ENCODE measurements at regions not wholly inside any gene's neighbourhood (a gene's known extent, or its start where the extent isn't known, plus 50 kb on each side); places are given as distances from the start of the nearest gene placed in this dataset.

DNA sequence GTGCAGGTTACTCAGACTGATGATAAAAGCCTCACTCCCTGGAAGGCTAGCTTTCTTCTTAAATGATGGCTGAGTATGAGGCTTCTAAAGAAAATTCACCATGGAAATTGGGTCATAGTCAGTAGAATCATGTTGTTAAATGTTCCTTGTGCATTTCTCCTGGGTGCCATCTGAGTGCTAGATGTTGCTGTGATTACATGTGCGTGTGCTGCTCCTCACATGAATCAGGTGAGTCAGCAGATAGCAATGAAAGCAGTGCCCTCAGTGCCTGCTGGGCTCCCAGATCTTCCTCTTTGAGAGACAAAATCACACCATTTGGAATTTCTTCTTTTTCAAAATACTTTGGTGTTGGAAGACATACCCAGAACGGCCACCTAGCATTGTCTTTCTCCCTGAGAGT, 331.7 kb downstream of the XPNPEP1 start:
- Histone ChIP-seq H3F3A (ENCODE audit: low read depth) (no peaks in the 10 kb centered on the region), H3K9me3 (ENCODE audit: insufficient read depth, low read depth, low read length) (no peaks in the 10 kb centered on the region; the same call in 1 of the 2 replicates), H3K4me2 (ENCODE audit: low read depth, low read length, poor library complexity, severe bottlenecking) (no peak overlapping the region)

DNA sequence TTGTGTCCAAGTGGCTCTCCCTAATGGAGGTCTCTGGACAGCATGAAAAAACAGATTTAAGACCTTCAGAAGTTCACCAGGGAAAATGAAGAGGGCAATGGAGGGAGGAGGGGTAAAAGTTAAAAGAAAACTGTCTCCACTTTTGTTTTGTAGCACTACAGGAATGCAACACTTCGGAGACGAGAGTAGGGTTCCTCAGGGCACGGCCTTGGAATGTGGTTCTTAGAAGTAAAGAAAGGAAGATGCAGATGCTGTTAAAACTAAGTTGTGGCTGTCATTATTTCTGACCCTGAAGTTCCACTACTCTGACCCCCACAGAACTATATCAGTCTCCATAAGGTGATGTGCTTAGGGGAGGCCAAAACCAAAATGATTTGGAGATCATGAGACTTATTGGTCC, 335.1 kb downstream of the XPNPEP1 start:
- Histone ChIP-seq H3K36me3 (ENCODE audit: insufficient read depth, low read length) (no peaks in the 10 kb centered on the region), H3K79me2 (ENCODE audit: insufficient read depth, low read length) (no peaks in the 10 kb centered on the region), H3K9ac (ENCODE audit: low read depth, low read length, poor library complexity, severe bottlenecking) (no peak overlapping the region), H3K9me2 (replicated peaks; ENCODE audit: low read depth, low read length) (no peaks in the 10 kb centered on the region), H3K27me3 (ENCODE audit: insufficient read depth, low read length, poor library complexity, severe bottlenecking) (no peaks in the 10 kb centered on the region), H3K4me2 (ENCODE audit: low read depth, low read length, poor library complexity, severe bottlenecking) (no peak overlapping the region), H3K9me3 (ENCODE audit: insufficient read depth, low read depth, low read length) (no peaks in the 10 kb centered on the region), H3K4me1 (ENCODE audit: insufficient read depth, low read length, poor library complexity, severe bottlenecking) (no peaks in the 10 kb centered on the region), H2AFZ (ENCODE audit: low read length) (no peak overlapping the region), H3F3A (ENCODE audit: low read depth) (no peaks in the 10 kb centered on the region), H3K4me3 (ENCODE audit: low read length, poor library complexity, severe bottlenecking) (no peak overlapping the region), H4K20me1 (ENCODE audit: insufficient read depth, low read length, poor library complexity, severe bottlenecking) (no peaks in the 10 kb centered on the region)
- TF ChIP-seq, protein P1, sequence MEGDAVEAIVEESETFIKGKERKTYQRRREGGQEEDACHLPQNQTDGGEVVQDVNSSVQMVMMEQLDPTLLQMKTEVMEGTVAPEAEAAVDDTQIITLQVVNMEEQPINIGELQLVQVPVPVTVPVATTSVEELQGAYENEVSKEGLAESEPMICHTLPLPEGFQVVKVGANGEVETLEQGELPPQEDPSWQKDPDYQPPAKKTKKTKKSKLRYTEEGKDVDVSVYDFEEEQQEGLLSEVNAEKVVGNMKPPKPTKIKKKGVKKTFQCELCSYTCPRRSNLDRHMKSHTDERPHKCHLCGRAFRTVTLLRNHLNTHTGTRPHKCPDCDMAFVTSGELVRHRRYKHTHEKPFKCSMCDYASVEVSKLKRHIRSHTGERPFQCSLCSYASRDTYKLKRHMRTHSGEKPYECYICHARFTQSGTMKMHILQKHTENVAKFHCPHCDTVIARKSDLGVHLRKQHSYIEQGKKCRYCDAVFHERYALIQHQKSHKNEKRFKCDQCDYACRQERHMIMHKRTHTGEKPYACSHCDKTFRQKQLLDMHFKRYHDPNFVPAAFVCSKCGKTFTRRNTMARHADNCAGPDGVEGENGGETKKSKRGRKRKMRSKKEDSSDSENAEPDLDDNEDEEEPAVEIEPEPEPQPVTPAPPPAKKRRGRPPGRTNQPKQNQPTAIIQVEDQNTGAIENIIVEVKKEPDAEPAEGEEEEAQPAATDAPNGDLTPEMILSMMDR (conservative IDR thresholded peaks at IDR 0.05; ENCODE audit: low read length): no peak
- no peak for TF ChIP-seq EZH2phosphoT487 (IDR thresholded peaks at IDR 0.05; ENCODE audit: borderline replicate concordance)

More for the DNA sequence above, 331.7 kb downstream of the XPNPEP1 start:
- Histone ChIP-seq H4K20me1 (ENCODE audit: insufficient read depth, low read length, poor library complexity, severe bottlenecking) (no peaks in the 10 kb centered on the region), H3K36me3 (ENCODE audit: insufficient read depth, low read length) (no peaks in the 10 kb centered on the region), H3K9me2 (replicated peaks; ENCODE audit: low read depth, low read length) (no peaks in the 10 kb centered on the region), H3K27me3 (ENCODE audit: insufficient read depth, low read length, poor library complexity, severe bottlenecking) (no peaks in the 10 kb centered on the region), H3K4me3 (ENCODE audit: low read length, poor library complexity, severe bottlenecking) (no peak overlapping the region), H3K79me2 (ENCODE audit: insufficient read depth, low read length) (no peaks in the 10 kb centered on the region), H2AFZ (ENCODE audit: low read length) (no peak overlapping the region), H3K4me1 (ENCODE audit: insufficient read depth, low read length, poor library complexity, severe bottlenecking) (no peaks in the 10 kb centered on the region), H3K9ac (ENCODE audit: low read depth, low read length, poor library complexity, severe bottlenecking) (no peak overlapping the region)
- TF ChIP-seq EZH2phosphoT487 (IDR thresholded peaks at IDR 0.05; ENCODE audit: borderline replicate concordance): no peak
- TF ChIP-seq, protein P1 (conservative IDR thresholded peaks at IDR 0.05; ENCODE audit: low read length): no peak

DNA sequence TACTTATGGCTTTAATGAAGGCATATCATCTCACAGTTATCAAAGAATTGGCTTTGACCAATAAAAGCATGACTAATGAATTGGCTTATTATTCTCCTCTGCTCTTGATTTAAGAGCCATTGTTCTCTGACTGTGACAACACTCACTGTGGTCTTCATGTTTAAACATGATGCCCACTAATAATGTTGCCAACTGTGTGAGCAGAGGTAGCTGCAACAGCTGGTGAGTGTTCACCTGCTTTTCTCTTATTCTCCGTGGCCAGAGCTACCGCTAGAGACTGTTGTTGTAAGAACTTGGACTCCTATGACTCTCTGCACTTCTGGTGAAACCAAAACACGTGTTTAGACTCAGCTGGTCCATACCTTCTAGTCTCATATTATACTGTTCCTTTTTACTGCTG, 335.9 kb downstream of the XPNPEP1 start:
- H3K4me2 ChIP-seq (ENCODE audit: low read depth, low read length, poor library complexity, severe bottlenecking): no peak overlapping the region
- H3K79me2 ChIP-seq (ENCODE audit: insufficient read depth, low read length): no peaks in the 10 kb centered on the region
- no peaks in the 10 kb centered on the region for H3K9me2 ChIP-seq (replicated peaks; ENCODE audit: low read depth, low read length)
- no peaks in the 10 kb centered on the region for H3K9me3 ChIP-seq (ENCODE audit: insufficient read depth, low read depth, low read length)
- H3K4me3 ChIP-seq (ENCODE audit: low read length, poor library complexity, severe bottlenecking): no peak overlapping the region
- no peaks in the 10 kb centered on the region for H3K27me3 ChIP-seq (ENCODE audit: insufficient read depth, low read length, poor library complexity, severe bottlenecking)
- H3K36me3 ChIP-seq (ENCODE audit: insufficient read depth, low read length): no peaks in the 10 kb centered on the region
- no peak for TF ChIP-seq EZH2phosphoT487 (IDR thresholded peaks at IDR 0.05; ENCODE audit: borderline replicate concordance)
- TF ChIP-seq, protein P1 (conservative IDR thresholded peaks at IDR 0.05; ENCODE audit: low read length): no peak
- no peaks in the 10 kb centered on the region for H3K4me1 ChIP-seq (ENCODE audit: insufficient read depth, low read length, poor library complexity, severe bottlenecking)
- no peak overlapping the region for H3K9ac ChIP-seq (ENCODE audit: low read depth, low read length, poor library complexity, severe bottlenecking)
- no peak overlapping the region for H2AFZ ChIP-seq (ENCODE audit: low read length)
- no peaks in the 10 kb centered on the region for H4K20me1 ChIP-seq (ENCODE audit: insufficient read depth, low read length, poor library complexity, severe bottlenecking)
- H3F3A ChIP-seq (ENCODE audit: low read depth): no peaks in the 10 kb centered on the region

Measured in Loucy (cell line).